ENCODE measurements at regions not wholly inside any gene's neighbourhood (a gene's known extent, or its start where the extent isn't known, plus 50 kb on each side); places are given as distances from the start of the nearest gene placed in this dataset.
A peak's percentile ranks its signal among the peaks of the same experiment; 100 is the strongest.

GRCh38 chr7:46229409-46229808 lies 308.3 kb upstream of the IGFBP3 start:
- in situ Hi-C loops (cut with MboI; ENCODE audit: low sequenced_read_pairs) (no loop called here), dilution Hi-C loops (cut with HindIII; ENCODE audit: low sequenced_read_pairs, unreplicated experiment) (no loop called here), intact Hi-C loops (cut with micrococcal nuclease) (no loop called here)
- Histone ChIP-seq H2AK9ac (replicated peaks; ENCODE audit: low read depth, low read length, poor library complexity) (no peak overlapping the region), H2BK20ac (ENCODE audit: low read depth, low read length) (peak overlapping the region; percentile 62), H3K4me2 (ENCODE audit: low read depth, low read length) (no peak overlapping the region; the same call in 1 of the 2 replicates), H3K9me1 (ENCODE audit: insufficient read depth, low read length) (peaks cover 6% of the 10 kb centered on the region), H3K36me3 (ENCODE audit: control insufficient read depth, insufficient read depth, low read length) (no peaks in the 10 kb centered on the region), H3K4me3 (ENCODE audit: insufficient read depth, low read depth, low read length) (no peak overlapping the region), H4K5ac (ENCODE audit: low read depth, low read length) (peak overlapping the region; percentile 33; the same call in 1 of the 2 replicates), H4K91ac (ENCODE audit: insufficient read depth, low read depth, low read length) (no peak overlapping the region), H3K56ac (ENCODE audit: extremely low read depth, insufficient read depth, low read length) (no peak overlapping the region), H4K8ac (ENCODE audit: low read depth in 2 of 2, low read length in 2 of 2) (peak overlapping the region in 1 of 2 experiments; percentile 38; a peak in 1 of 4 replicates), H3K23ac (ENCODE audit: low read depth, low read length) (no peak overlapping the region; the same call in 1 of the 2 replicates), H2BK120ac (ENCODE audit: low read depth, low read length) (peak overlapping the region; percentile 68), H3K4ac (ENCODE audit: low read depth, low read length) (peak overlapping the region; percentile 34; the same call in 1 of the 2 replicates), H3K9me3 (ENCODE audit: control insufficient read depth, insufficient read depth, low read length) (no peaks in the 10 kb centered on the region), H2BK15ac (ENCODE audit: low read depth, low read length) (peak overlapping the region; percentile 48; the same call in 2 of the 3 replicates), H2BK5ac (ENCODE audit: low read depth, low read length, poor library complexity, severe bottlenecking) (peak overlapping the region; percentile 55), H3K27me3 (ENCODE audit: control insufficient read depth, insufficient read depth, low read length) (no peaks in the 10 kb centered on the region), H3K14ac (replicated peaks; ENCODE audit: low read depth, low read length) (peak overlapping the region; percentile 39), H2AK5ac (ENCODE audit: low read depth, low read length) (peak overlapping the region; percentile 54; the same call in 1 of the 2 replicates), H3K79me1 (ENCODE audit: low read depth in 1 of 2, low read length in 2 of 2) (no peaks in the 10 kb centered on the region), H3K9ac (ENCODE audit: low read depth, low read length) (no peak overlapping the region), H4K20me1 (ENCODE audit: insufficient read depth, low read length) (no peaks in the 10 kb centered on the region), H3K4me1 (ENCODE audit: control insufficient read depth, insufficient read depth, low read length) (peaks cover 5% of the 10 kb centered on the region; the same call in 1 of the 2 replicates), H3K27ac (ENCODE audit: insufficient read depth, low read length) (no peak overlapping the region), H3K18ac (ENCODE audit: low read depth, low read length) (peak overlapping the region; percentile 16; the same call in 1 of the 2 replicates), H2AFZ (replicated peaks; ENCODE audit: low read length, poor library complexity) (peak overlapping the region; percentile 62)
- DNase-seq: peak; percentile 96
- CTCF ChIA-PET: interaction anchor here (0.7 kb wide), 1 partner anchor 12 kb away, joined by 3 read pairs; no protein-coding TSS in a partner anchor
- no TSS peak for BruUV-seq (replicated peaks)
- TF ChIP-seq SMC3 (IDR thresholded peaks at IDR 0.05; ENCODE audit: low read depth, low read length): no peak
- TF ChIP-seq CEBPB (IDR thresholded peaks at IDR 0.05; ENCODE audit: low read depth, low read length): peak; percentile 26; the same call in 1 of the 2 replicates
- TF ChIP-seq MAZ (IDR thresholded peaks at IDR 0.05; ENCODE audit: borderline replicate concordance, low read depth, low read length): no peak
- TF ChIP-seq CTCF (conservative IDR thresholded peaks at IDR 0.05; ENCODE audit: low read depth, low read length): no peak
- TF ChIP-seq FOS (IDR thresholded peaks at IDR 0.05; ENCODE audit: low read depth, low read length): peak; percentile 93
- TF ChIP-seq BHLHE40 (IDR thresholded peaks at IDR 0.05; ENCODE audit: low read depth, low read length): peak; percentile 56; the same call in 1 of the 2 replicates
- TF ChIP-seq RCOR1 (IDR thresholded peaks at IDR 0.05; ENCODE audit: insufficient replicate concordance, low read length): peak; percentile 63
- TF ChIP-seq RFX5 (IDR thresholded peaks at IDR 0.05; ENCODE audit: low read depth, low read length): no peak
- TF ChIP-seq USF2 (IDR thresholded peaks at IDR 0.05; ENCODE audit: low read depth, low read length): peak; percentile 28; the same call in 1 of the 2 replicates
- peak; percentile 21; the same call in 1 of the 2 replicates for TF ChIP-seq RAD21 (IDR thresholded peaks at IDR 0.05; ENCODE audit: low read length)
- POLR2A ChIA-PET (ENCODE audit: unreplicated experiment): no interaction called here
- ATAC-seq (ENCODE audit: low read depth): peak; percentile 98
- WGBS, 2 experiments (ENCODE audit: extremely low coverage in 2 of 2, insufficient read length in 1 of 2): 54% methylated on average over 3 of the region's 4 CpGs; no CpG with 5 or more reads in 1 of the 2 experiments

All from IMR-90 (cell line).